IMR-90 (cell line): ENCODE measurements at regions not wholly inside any gene's neighbourhood (a gene's known extent, or its start where the extent isn't known, plus 50 kb on each side); places are given as distances from the start of the nearest gene placed in this dataset.

Source experiments
- ATAC-seq: fragments of 200-7000 bp; cut with Tn5 transposase; 2 replicates; pipeline ENCODE4 v1.9.1; 2020; ENCODE audit warnings: low read depth, mild to moderate bottlenecking, moderate library complexity
- BruUV-seq: library from RNA; stranded (reverse); fragments of 400-500 nt; replicated peaks from 2 replicates; lab custom pipeline; 2021; lab: Mats Ljungman, UMichigan
- CTCF ChIA-PET: fragments of 300-600 bp; formaldehyde crosslinking; extraction: SDS; loops from one replicate; lab custom pipeline; 2021; ENCODE audit warnings: antibody characterized with exemption; lab: Yijun Ruan, JAX
- POLR2A ChIA-PET: fragments of 300-600 bp; sonication (Branson Sonifier 250); formaldehyde crosslinking; loops from one replicate; lab custom pipeline; 2022; ENCODE audit warnings: antibody characterized with exemption; ENCODE audit not compliant: unreplicated experiment; lab: Charles Lee
- DNase-seq: peaks from one replicate; pipeline ENCODE4 v3.0.0; 2013
- H2AFZ ChIP-seq: replicated peaks from 2 replicates; pipeline ENCODE3; 2013; ENCODE audit warnings: low read length, mild to moderate bottlenecking; ENCODE audit not compliant: poor library complexity
- H2AK5ac ChIP-seq: 2 replicates; pipeline ENCODE4 v1.6.1; 2013; ENCODE audit warnings: low read depth, low read length, inconsistent platforms
- H2AK9ac ChIP-seq: replicated peaks from 2 replicates; pipeline ENCODE3; 2013; ENCODE audit warnings: mild to moderate bottlenecking, low read depth, low read length, moderate library complexity; ENCODE audit not compliant: poor library complexity
- H2BK120ac ChIP-seq: 2 replicates; pipeline ENCODE4 v1.6.1; 2013; ENCODE audit warnings: low read depth, low read length, inconsistent platforms
- H2BK15ac ChIP-seq: 3 replicates; pipeline ENCODE4 v1.6.1; 2013; ENCODE audit warnings: low read depth, low read length, inconsistent platforms
- H2BK20ac ChIP-seq: 2 replicates; pipeline ENCODE4 v1.6.1; 2013; ENCODE audit warnings: low read depth, mild to moderate bottlenecking, inconsistent platforms, low read length, moderate library complexity
- H2BK5ac ChIP-seq: 2 replicates; pipeline ENCODE4 v1.6.1; 2013; ENCODE audit warnings: mild to moderate bottlenecking, low read depth, low read length, inconsistent platforms; ENCODE audit not compliant: poor library complexity, severe bottlenecking
- H3K14ac ChIP-seq: replicated peaks from 2 replicates; pipeline ENCODE4 v1.6.1; 2013; ENCODE audit warnings: low read depth, low read length, inconsistent platforms
- H3K18ac ChIP-seq: 2 replicates; pipeline ENCODE4 v1.6.1; 2013; ENCODE audit warnings: low read depth, low read length, control low read depth
- H3K23ac ChIP-seq: 2 replicates; pipeline ENCODE4 v1.6.1; 2013; ENCODE audit warnings: low read depth, low read length, inconsistent platforms
- H3K27ac ChIP-seq: 2 replicates; pipeline ENCODE4 v1.5.1; 2013; ENCODE audit warnings: mild to moderate bottlenecking, control low read depth, low read length; ENCODE audit not compliant: insufficient read depth
- H3K27me3 ChIP-seq: 2 replicates; pipeline ENCODE4 v1.6.1; 2013; ENCODE audit warnings: low read length; ENCODE audit not compliant: control insufficient read depth, insufficient read depth
- H3K36me3 ChIP-seq: 2 replicates; pipeline ENCODE4 v1.6.1; 2013; ENCODE audit warnings: low read length, mixed read lengths; ENCODE audit not compliant: control insufficient read depth, insufficient read depth
- H3K4ac ChIP-seq: 2 replicates; pipeline ENCODE4 v1.6.1; 2013; ENCODE audit warnings: low read depth, low read length, inconsistent platforms
- H3K4me1 ChIP-seq: 2 replicates; pipeline ENCODE4 v1.6.1; 2013; ENCODE audit warnings: low read length, mixed read lengths; ENCODE audit not compliant: control insufficient read depth, insufficient read depth
- H3K4me2 ChIP-seq: 2 replicates; pipeline ENCODE4 v1.6.1; 2013; ENCODE audit warnings: low read depth, mild to moderate bottlenecking, control low read depth, low read length, moderate library complexity
- H3K4me3 ChIP-seq: 2 replicates; pipeline ENCODE4 v1.5.1; 2013; ENCODE audit warnings: low read depth, mild to moderate bottlenecking, control low read depth, low read length, moderate library complexity; ENCODE audit not compliant: insufficient read depth
- H3K56ac ChIP-seq: 2 replicates; pipeline ENCODE4 v1.6.1; 2013; ENCODE audit warnings: low read length, inconsistent platforms; ENCODE audit not compliant: insufficient read depth; ENCODE audit errors: extremely low read depth
- H3K79me1 ChIP-seq, 2 experiments: 2 replicates each; pipeline ENCODE4 v1.6.1; 2013; ENCODE audit warnings: low read length in 2 of 2, inconsistent platforms in 1 of 2, low read depth in 1 of 2
- H3K9ac ChIP-seq: 2 replicates; pipeline ENCODE4 v1.6.1; 2013; ENCODE audit warnings: low read depth, low read length, control low read depth
- H3K9me1 ChIP-seq: 2 replicates; pipeline ENCODE4 v1.6.1; 2013; ENCODE audit warnings: low read length, inconsistent platforms; ENCODE audit not compliant: insufficient read depth
- H3K9me3 ChIP-seq: 2 replicates; pipeline ENCODE4 v1.6.1; 2013; ENCODE audit warnings: low read length; ENCODE audit not compliant: control insufficient read depth, insufficient read depth
- H4K20me1 ChIP-seq: 2 replicates; pipeline ENCODE4 v1.6.1; 2013; ENCODE audit warnings: low read length, inconsistent platforms; ENCODE audit not compliant: insufficient read depth
- H4K5ac ChIP-seq: 2 replicates; pipeline ENCODE4 v1.6.1; 2013; ENCODE audit warnings: mild to moderate bottlenecking, low read depth, low read length, control low read depth
- H4K8ac ChIP-seq, 2 experiments: 2 replicates each; pipeline ENCODE4 v1.6.1; 2013; ENCODE audit warnings: low read depth in 2 of 2, low read length in 2 of 2, control low read depth in 1 of 2, inconsistent platforms in 1 of 2
- H4K91ac ChIP-seq: 2 replicates; pipeline ENCODE4 v1.6.1; 2013; ENCODE audit warnings: low read depth, low read length, inconsistent platforms; ENCODE audit not compliant: insufficient read depth
- CTCF ChIP-seq: conservative IDR thresholded peaks from 2 replicates; pipeline ENCODE4 v1.5.1; 2012; ENCODE audit warnings: mild to moderate bottlenecking, low read depth, low read length, improper control_type of control experiment
- MAFK ChIP-seq: IDR thresholded peaks from 2 replicates; pipeline ENCODE4 v1.6.1; 2012; ENCODE audit warnings: low read depth, low read length, improper control_type of control experiment
- WGBS, 2 experiments: methylation state at CpG; one replicate each; pipeline versions ENCODE4 v1.1.5 to v1.1.7; 2013; ENCODE audit warnings: missing lambda C conversion rate in 2 of 2; ENCODE audit not compliant: insufficient read length in 1 of 2; ENCODE audit errors: extremely low coverage in 2 of 2; 5-methylcytosine and 5-hydroxymethylcytosine counted together
- dilution Hi-C: fragments of 300-500 bp; cut with HindIII; formaldehyde crosslinking; loops from one replicate; pipeline ENCODE4 v1.14.3; 2018; ENCODE audit warnings: low sequenced_read_pairs; ENCODE audit not compliant: unreplicated experiment
- in situ Hi-C: fragments of 300-500 bp; cut with MboI; formaldehyde crosslinking; loops from 3 replicates; pipeline ENCODE4 v1.14.3; 2019; ENCODE audit warnings: low sequenced_read_pairs, inconsistent platforms, mixed read lengths
- intact Hi-C: fragments of 100-400 bp; cut with micrococcal nuclease; formaldehyde crosslinking; loops from 2 replicates; pipeline ENCODE4 v1.10.0; 2022

- Histone ChIP-seq H3K79me1 (no peaks in the 10 kb centered on the region), H2AK5ac (no peak overlapping the region), H3K36me3 (no peaks in the 10 kb centered on the region), H3K27ac (no peak overlapping the region), H3K9ac (no peak overlapping the region), H3K9me3 (no peaks in the 10 kb centered on the region), H2BK120ac (no peak overlapping the region), H3K14ac (no peak overlapping the region), H3K4me3 (no peak overlapping the region), H3K4ac (no peak overlapping the region), H4K91ac (no peak overlapping the region), H3K18ac (no peak overlapping the region), H4K8ac (no peak overlapping the region), H3K9me1 (no peaks in the 10 kb centered on the region), H2AK9ac (no peak overlapping the region), H4K5ac (no peak overlapping the region), H3K23ac (no peak overlapping the region), H2BK5ac (no peak overlapping the region), H2BK15ac (no peak overlapping the region), H4K20me1 (no peaks in the 10 kb centered on the region), H3K56ac (no peak overlapping the region), H2AFZ (no peak overlapping the region), H2BK20ac (no peak overlapping the region), H3K4me1 (no peaks in the 10 kb centered on the region), H3K27me3 (no peaks in the 10 kb centered on the region), H3K4me2 (no peak overlapping the region)
- ATAC-seq (no peak), DNase-seq (no peak)
- in situ Hi-C loops (no loop called here), intact Hi-C loops (no loop called here), dilution Hi-C loops (no loop called here)
- POLR2A ChIA-PET, result no interaction called here
- no CpG with 5 or more reads among the region's 4 CpGs for WGBS, 2 experiments
- CTCF ChIA-PET, result no interaction called here
- TF ChIP-seq MAFK, result peak; percentile 22; the same call in 1 of the 2 replicates
- no peak for TF ChIP-seq CTCF
- no TSS peak for BruUV-seq
Measured at GRCh38 chr4:27161191-27161590, 300.6 kb downstream of the STIM2 start.
